BLaER1 treated with 17β-estradiol and CSF1 and Interleukin-3, amounts not matched to agents 10 nM and 100 nM (cell line): ENCODE measurements at regions not wholly inside any gene's neighbourhood (a gene's known extent, or its start where the extent isn't known, plus 50 kb on each side); places are given as distances from the start of the nearest gene placed in this dataset.

ENCODE experiments used
- H3K27ac ChIP-seq, 11 experiments: shearing (Covaris generic); formaldehyde crosslinking; 2 replicates each; pipeline ENCODE4 v1.8.1; 2022
- H3K27me3 ChIP-seq, 11 experiments: shearing (Covaris generic); formaldehyde crosslinking; 2 replicates each; pipeline ENCODE4 v1.8.1; 2022
- H3K36me3 ChIP-seq, 11 experiments: shearing (Covaris generic); formaldehyde crosslinking; 2 replicates each; pipeline ENCODE4 v1.8.1; 2022
- H3K4me1 ChIP-seq, 10 experiments: shearing (Covaris generic); formaldehyde crosslinking; 2 replicates each; pipeline ENCODE4 v1.8.1; 2022
- H3K4me2 ChIP-seq, 11 experiments: shearing (Covaris generic); formaldehyde crosslinking; 2 replicates each; pipeline ENCODE4 v1.8.1; 2022
- H3K4me3 ChIP-seq, 10 experiments: shearing (Covaris generic); formaldehyde crosslinking; 2 replicates each; pipeline ENCODE4 v1.8.1; 2022
- H3K9ac ChIP-seq, 11 experiments: shearing (Covaris generic); formaldehyde crosslinking; 2 replicates each; pipeline ENCODE4 v1.8.1; 2022
- H3K9me3 ChIP-seq, 11 experiments: shearing (Covaris generic); formaldehyde crosslinking; replicated peaks in 1 of 11; 2 replicates each; pipeline ENCODE4 v1.8.1; 2022
- H4K20me1 ChIP-seq, 11 experiments: shearing (Covaris generic); formaldehyde crosslinking; 2 replicates each; pipeline ENCODE4 v1.8.1; 2022
- Cebpa-rat ChIP-seq, 11 experiments: shearing (Covaris generic); IDR thresholded peaks; 2 replicates each; pipeline ENCODE4 v1.8.1; 2022

- Histone ChIP-seq H4K20me1 (no peaks in the 10 kb centered on the region; a peak in 1 of 22 replicates), H3K4me3 (no peak overlapping the region), H3K4me1 (no peaks in the 10 kb centered on the region), H3K36me3 (no peaks in the 10 kb centered on the region), H3K27me3 (peaks cover 73 to 98% (median 89%) of the 10 kb centered on the region in 11 experiments), H3K9ac (no peak overlapping the region), H3K4me2 (no peak overlapping the region), H3K27ac (no peak overlapping the region), H3K9me3 (no peaks in the 10 kb centered on the region)
- TF ChIP-seq Cebpa-rat (IDR thresholded peaks at IDR 0.05) = no peak
Measured at GRCh38 chrX:140190441-140191108, 225.3 kb upstream of the CXorf66 start.

GRCh38 chrX:140180585-140180984, 215.3 kb upstream of the CXorf66 start:
- no peaks in the 10 kb centered on the region for H3K4me1 ChIP-seq
- no peak overlapping the region for H3K4me3 ChIP-seq
- H4K20me1 ChIP-seq = peaks cover 0 to 4% (median 0%) of the 10 kb centered on the region in 11 experiments; a peak in 1 of 22 replicates
- H3K9me3 ChIP-seq = no peaks in the 10 kb centered on the region
- H3K27ac ChIP-seq = no peak overlapping the region
- TF ChIP-seq Cebpa-rat (IDR thresholded peaks at IDR 0.05) = no peak
- H3K9ac ChIP-seq = no peak overlapping the region
- H3K36me3 ChIP-seq = no peaks in the 10 kb centered on the region
- peaks cover 81 to 100% (median 97%) of the 10 kb centered on the region in 11 experiments for H3K27me3 ChIP-seq
- H3K4me2 ChIP-seq = no peak overlapping the region

GRCh38 chrX:140177821-140178220, 212.5 kb upstream of the CXorf66 start:
- Histone ChIP-seq H3K36me3 (no peaks in the 10 kb centered on the region), H3K9ac (no peak overlapping the region), H3K4me1 (no peaks in the 10 kb centered on the region), H3K27ac (no peak overlapping the region), H3K4me3 (no peak overlapping the region), H3K27me3 (peaks cover 68 to 93% (median 90%) of the 10 kb centered on the region in 11 experiments), H3K9me3 (peaks cover 1 to 9% (median 4%) of the 10 kb centered on the region in 11 experiments; a peak in 21 of 22 replicates), H4K20me1 (no peaks in the 10 kb centered on the region; a peak in 1 of 22 replicates), H3K4me2 (no peak overlapping the region)
- no peak for TF ChIP-seq Cebpa-rat (IDR thresholded peaks at IDR 0.05)

- Histone ChIP-seq H3K4me3 (no peak overlapping the region), H3K27ac (no peak overlapping the region), H3K27me3 (peaks cover 71 to 93% (median 91%) of the 10 kb centered on the region in 11 experiments), H3K4me1 (no peaks in the 10 kb centered on the region), H3K9me3 (peaks cover 15 to 31% (median 23%) of the 10 kb centered on the region in 11 experiments), H3K36me3 (no peaks in the 10 kb centered on the region), H3K4me2 (no peak overlapping the region), H3K9ac (no peak overlapping the region), H4K20me1 (no peaks in the 10 kb centered on the region; a peak in 1 of 22 replicates)
- no peak for TF ChIP-seq Cebpa-rat (IDR thresholded peaks at IDR 0.05)
Measured at GRCh38 chrX:140172401-140172800, 207.1 kb upstream of the CXorf66 start.

- no peaks in the 10 kb centered on the region; a peak in 1 of 22 replicates for H4K20me1 ChIP-seq
- H3K9me3 ChIP-seq = peaks cover 11 to 21% (median 14%) of the 10 kb centered on the region in 11 experiments
- H3K27ac ChIP-seq = no peak overlapping the region
- H3K4me1 ChIP-seq = no peaks in the 10 kb centered on the region
- TF ChIP-seq Cebpa-rat (IDR thresholded peaks at IDR 0.05) = no peak
- no peak overlapping the region for H3K4me3 ChIP-seq
- H3K4me2 ChIP-seq = no peak overlapping the region
- H3K36me3 ChIP-seq = no peaks in the 10 kb centered on the region
- H3K9ac ChIP-seq = no peak overlapping the region
- H3K27me3 ChIP-seq = peaks cover 87 to 100% (median 99%) of the 10 kb centered on the region in 11 experiments
Measured at GRCh38 chrX:140167551-140167950, 202.2 kb upstream of the CXorf66 start.

GRCh38 chrX:140165849-140166248, 200.5 kb upstream of the CXorf66 start:
- Histone ChIP-seq H3K4me1 (no peaks in the 10 kb centered on the region), H3K4me2 (no peak overlapping the region), H3K27me3 (peaks cover 89 to 100% (median 99%) of the 10 kb centered on the region in 11 experiments), H3K36me3 (no peaks in the 10 kb centered on the region), H3K27ac (no peak overlapping the region), H3K9ac (no peak overlapping the region), H3K9me3 (peaks cover 0 to 4% (median 0%) of the 10 kb centered on the region in 11 experiments; a peak in 4 of 22 replicates), H3K4me3 (no peak overlapping the region), H4K20me1 (no peaks in the 10 kb centered on the region; a peak in 1 of 22 replicates)
- no peak for TF ChIP-seq Cebpa-rat (IDR thresholded peaks at IDR 0.05)

- Histone ChIP-seq H3K9me3 (no peaks in the 10 kb centered on the region), H3K4me2 (no peak overlapping the region), H3K27me3 (peaks cover 87 to 100% (median 99%) of the 10 kb centered on the region in 11 experiments), H3K36me3 (no peaks in the 10 kb centered on the region), H3K9ac (no peak overlapping the region), H4K20me1 (no peaks in the 10 kb centered on the region; a peak in 1 of 22 replicates), H3K4me3 (no peak overlapping the region), H3K27ac (no peak overlapping the region), H3K4me1 (no peaks in the 10 kb centered on the region)
- no peak for TF ChIP-seq Cebpa-rat (IDR thresholded peaks at IDR 0.05)
Measured at GRCh38 chrX:140164391-140164790, 199.1 kb upstream of the CXorf66 start.

GRCh38 chrX:140163371-140164159, 198.2 kb upstream of the CXorf66 start:
- Histone ChIP-seq H3K36me3 (no peaks in the 10 kb centered on the region), H3K4me1 (no peaks in the 10 kb centered on the region), H3K4me3 (no peak overlapping the region), H3K9me3 (no peaks in the 10 kb centered on the region), H4K20me1 (no peaks in the 10 kb centered on the region; a peak in 1 of 22 replicates), H3K9ac (no peak overlapping the region), H3K27me3 (peaks cover 88 to 100% (median 100%) of the 10 kb centered on the region in 11 experiments), H3K4me2 (no peak overlapping the region), H3K27ac (no peak overlapping the region)
- TF ChIP-seq Cebpa-rat (IDR thresholded peaks at IDR 0.05) = no peak

- H3K4me1 ChIP-seq = no peaks in the 10 kb centered on the region
- no peak overlapping the region for H3K4me3 ChIP-seq
- no peak overlapping the region for H3K4me2 ChIP-seq
- TF ChIP-seq Cebpa-rat (IDR thresholded peaks at IDR 0.05) = no peak
- peaks cover 82 to 98% (median 94%) of the 10 kb centered on the region in 11 experiments for H3K27me3 ChIP-seq
- no peak overlapping the region for H3K9ac ChIP-seq
- H3K9me3 ChIP-seq = peaks cover 0 to 20% (median 0%) of the 10 kb centered on the region in 11 experiments; a peak in 2 of 22 replicates
- H4K20me1 ChIP-seq = peaks cover 0 to 3% (median 0%) of the 10 kb centered on the region in 11 experiments; a peak in 1 of 22 replicates
- no peaks in the 10 kb centered on the region for H3K36me3 ChIP-seq
- no peak overlapping the region for H3K27ac ChIP-seq
Measured at GRCh38 chrX:140157611-140158010, 192.3 kb upstream of the CXorf66 start.
